Erythroblast (primary cell): ENCODE measurements at regions not wholly inside any gene's neighbourhood (a gene's known extent, or its start where the extent isn't known, plus 50 kb on each side); places are given as distances from the start of the nearest gene placed in this dataset.

ENCODE experiments used
- GATA1 ChIP-seq: IDR thresholded peaks from 2 replicates; pipeline ENCODE4 v1.6.1; 2011; ENCODE audit warnings: low read depth, mild to moderate bottlenecking, control low read depth, low read length, moderate library complexity
- POLR2A ChIP-seq: IDR thresholded peaks from 2 replicates; pipeline ENCODE4 v1.6.1; 2011; ENCODE audit warnings: mild to moderate bottlenecking, low read length

GRCh38 chr7:3114917-3115316 is 71.2 kb upstream of the CARD11 start:
- TF ChIP-seq POLR2A, result no peak
- no peak for TF ChIP-seq GATA1
